ENCODE measurements at regions not wholly inside any gene's neighbourhood (a gene's known extent, or its start where the extent isn't known, plus 50 kb on each side); places are given as distances from the start of the nearest gene placed in this dataset.

DNA sequence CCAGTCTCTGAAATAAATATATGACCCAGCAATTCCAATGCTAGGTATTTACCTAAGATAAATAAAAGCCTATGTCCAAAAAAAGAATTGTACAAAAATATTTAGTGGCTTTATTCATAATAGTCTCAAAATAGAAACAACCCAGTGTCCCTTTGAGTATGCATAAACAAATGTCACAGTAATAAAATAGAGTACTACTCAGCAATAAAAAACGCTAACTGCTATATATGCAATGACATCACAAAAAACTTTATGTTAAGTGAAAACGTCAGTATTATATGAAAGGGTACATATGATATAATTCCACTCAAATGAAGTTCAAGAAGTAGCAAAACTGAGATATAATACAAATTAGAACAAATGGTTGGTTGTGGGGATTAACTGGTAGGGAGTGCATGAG lies 286.5 kb upstream of the MAN1A1 start:
- Mint-ChIP-seq H3K4me3 (ENCODE audit: unreplicated experiment) (no peak overlapping the region), H3K27ac (ENCODE audit: low read depth, unreplicated experiment) (no peak overlapping the region), H3K4me1 (ENCODE audit: insufficient read depth, unreplicated experiment) (no peaks in the 10 kb centered on the region), H3K27me3 (ENCODE audit: insufficient read depth, unreplicated experiment) (no peaks in the 10 kb centered on the region), H3K9me3 (ENCODE audit: unreplicated experiment) (peaks cover 8% of the 10 kb centered on the region), H3K36me3 (ENCODE audit: insufficient read depth, unreplicated experiment) (no peaks in the 10 kb centered on the region)
- intact Hi-C loops (cut with micrococcal nuclease) = no loop called here
- ChIA-PET POLR2A (no interaction called here), CTCF (interaction anchor here (1.0 kb wide), 1 partner anchor 285 kb away, joined by 3 read pairs; no protein-coding TSS in a partner anchor)
- no TSS peak for BruUV-seq (replicated peaks)
- DNase-seq (ENCODE audit: unreplicated experiment) = no peak
- TF ChIP-seq, protein P1, sequence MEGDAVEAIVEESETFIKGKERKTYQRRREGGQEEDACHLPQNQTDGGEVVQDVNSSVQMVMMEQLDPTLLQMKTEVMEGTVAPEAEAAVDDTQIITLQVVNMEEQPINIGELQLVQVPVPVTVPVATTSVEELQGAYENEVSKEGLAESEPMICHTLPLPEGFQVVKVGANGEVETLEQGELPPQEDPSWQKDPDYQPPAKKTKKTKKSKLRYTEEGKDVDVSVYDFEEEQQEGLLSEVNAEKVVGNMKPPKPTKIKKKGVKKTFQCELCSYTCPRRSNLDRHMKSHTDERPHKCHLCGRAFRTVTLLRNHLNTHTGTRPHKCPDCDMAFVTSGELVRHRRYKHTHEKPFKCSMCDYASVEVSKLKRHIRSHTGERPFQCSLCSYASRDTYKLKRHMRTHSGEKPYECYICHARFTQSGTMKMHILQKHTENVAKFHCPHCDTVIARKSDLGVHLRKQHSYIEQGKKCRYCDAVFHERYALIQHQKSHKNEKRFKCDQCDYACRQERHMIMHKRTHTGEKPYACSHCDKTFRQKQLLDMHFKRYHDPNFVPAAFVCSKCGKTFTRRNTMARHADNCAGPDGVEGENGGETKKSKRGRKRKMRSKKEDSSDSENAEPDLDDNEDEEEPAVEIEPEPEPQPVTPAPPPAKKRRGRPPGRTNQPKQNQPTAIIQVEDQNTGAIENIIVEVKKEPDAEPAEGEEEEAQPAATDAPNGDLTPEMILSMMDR (IDR thresholded peaks at IDR 0.05; ENCODE audit: unreplicated experiment) = no peak

DNA sequence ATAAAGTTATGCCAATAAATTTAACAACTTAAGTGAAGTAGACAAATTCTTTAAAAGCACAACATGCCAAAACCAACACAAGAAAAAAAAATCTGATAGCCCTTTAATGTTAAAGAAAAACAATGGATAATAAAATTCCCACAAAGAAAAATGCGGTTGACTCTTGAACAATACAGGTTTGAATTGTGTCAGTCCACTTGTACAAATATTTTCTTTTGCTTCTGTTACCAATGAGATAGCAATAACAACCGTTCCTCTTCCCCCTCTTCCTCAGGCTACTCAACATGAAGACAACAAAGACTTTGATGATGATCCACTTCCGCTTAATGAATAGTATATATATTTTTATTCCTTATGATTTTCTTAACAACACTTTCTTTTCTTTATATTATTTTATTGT lies 283.9 kb upstream of the MAN1A1 start:
- ChIA-PET CTCF (interaction anchor here (0.7 kb wide), 1 partner anchor 485 kb away, joined by 3 read pairs; no protein-coding TSS in a partner anchor), POLR2A (no interaction called here)
- Mint-ChIP-seq H3K4me3 (ENCODE audit: unreplicated experiment) (no peak overlapping the region), H3K4me1 (ENCODE audit: insufficient read depth, unreplicated experiment) (peaks cover 2% of the 10 kb centered on the region), H3K27ac (ENCODE audit: low read depth, unreplicated experiment) (no peak overlapping the region), H3K9me3 (ENCODE audit: unreplicated experiment) (peaks cover 8% of the 10 kb centered on the region), H3K36me3 (ENCODE audit: insufficient read depth, unreplicated experiment) (no peaks in the 10 kb centered on the region), H3K27me3 (ENCODE audit: insufficient read depth, unreplicated experiment) (no peaks in the 10 kb centered on the region)
- no TSS peak for BruUV-seq (replicated peaks)
- TF ChIP-seq, protein P1 (IDR thresholded peaks at IDR 0.05; ENCODE audit: unreplicated experiment) = no peak
- DNase-seq (ENCODE audit: unreplicated experiment) = no peak
- intact Hi-C loops (cut with micrococcal nuclease) = no loop called here

- DNase-seq (ENCODE audit: unreplicated experiment) = no peak
- Mint-ChIP-seq H3K9me3 (ENCODE audit: unreplicated experiment) (peaks cover 8% of the 10 kb centered on the region), H3K4me3 (ENCODE audit: unreplicated experiment) (no peak overlapping the region), H3K27me3 (ENCODE audit: insufficient read depth, unreplicated experiment) (no peaks in the 10 kb centered on the region), H3K36me3 (ENCODE audit: insufficient read depth, unreplicated experiment) (no peaks in the 10 kb centered on the region), H3K4me1 (ENCODE audit: insufficient read depth, unreplicated experiment) (peaks cover 13% of the 10 kb centered on the region), H3K27ac (ENCODE audit: low read depth, unreplicated experiment) (no peak overlapping the region)
- ChIA-PET CTCF (no interaction called here), POLR2A (no interaction called here)
- TF ChIP-seq, protein P1 (IDR thresholded peaks at IDR 0.05; ENCODE audit: unreplicated experiment) = no peak
- intact Hi-C loops (cut with micrococcal nuclease) = no loop called here
- no TSS peak for BruUV-seq (replicated peaks)
These were observed 281.1 kb upstream of the MAN1A1 start for GRCh38 chr6:119630561-119631192.

DNA sequence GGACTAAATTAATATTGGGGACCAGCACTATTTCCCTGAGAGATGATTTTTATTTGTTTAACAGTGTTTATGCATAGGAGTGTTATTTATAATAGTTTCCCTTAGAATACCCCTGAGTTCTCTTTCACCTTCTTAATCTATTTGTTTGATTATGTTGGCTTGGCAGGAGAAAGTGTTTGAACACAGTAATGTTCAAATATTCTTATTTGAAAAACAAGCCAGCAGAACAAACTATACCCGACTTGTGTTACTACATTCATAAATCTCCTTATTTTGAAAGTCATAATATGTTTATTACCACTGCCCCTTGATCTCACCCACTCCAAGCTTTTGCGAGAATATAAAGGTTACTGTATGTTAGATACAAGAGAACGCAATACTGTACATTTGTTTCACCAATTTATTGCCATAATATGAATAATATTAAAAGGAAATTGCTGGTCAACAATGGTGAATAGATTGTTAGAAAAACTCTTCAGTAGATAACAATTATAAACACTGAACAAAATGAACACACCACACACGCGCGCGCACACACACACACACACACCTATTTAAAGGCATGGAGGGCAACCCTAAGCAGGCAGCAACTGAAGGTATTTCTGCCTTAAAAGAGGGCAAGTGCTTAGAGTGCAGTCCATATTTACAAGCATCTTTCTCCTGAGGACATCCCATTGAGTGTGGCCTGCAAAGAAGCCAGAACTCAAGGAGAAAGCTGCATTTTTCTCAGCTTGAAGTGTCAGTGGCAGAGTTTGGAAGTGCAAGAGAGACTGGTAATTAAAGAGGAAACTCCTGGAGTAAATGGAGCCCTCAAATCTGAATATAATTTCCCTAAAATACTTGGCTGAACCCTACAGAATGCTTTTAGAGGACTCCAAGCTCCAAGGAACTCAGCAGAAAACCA lies 279.4 kb upstream of the MAN1A1 start:
- DNase-seq (ENCODE audit: unreplicated experiment) = no peak
- no peaks in the 10 kb centered on the region for H3K27me3 Mint-ChIP-seq (ENCODE audit: insufficient read depth, unreplicated experiment)
- TF ChIP-seq, protein P1 (IDR thresholded peaks at IDR 0.05; ENCODE audit: unreplicated experiment) = no peak
- no TSS peak for BruUV-seq (replicated peaks)
- ChIA-PET CTCF (interaction anchor here (0.5 to 2.9 kb wide), 19 partner anchors 8 to 484 kb away, joined by 3 to 16 read pairs (median 4); no protein-coding TSS in a partner anchor), POLR2A (interaction anchor here (0.6 to 2.0 kb wide), 6 partner anchors 136 to 923 kb away, joined by 3 to 10 read pairs (median 4); no protein-coding TSS in a partner anchor)
- no peak overlapping the region for H3K27ac Mint-ChIP-seq (ENCODE audit: low read depth, unreplicated experiment)
- H3K36me3 Mint-ChIP-seq (ENCODE audit: insufficient read depth, unreplicated experiment) = no peaks in the 10 kb centered on the region
- H3K4me1 Mint-ChIP-seq (ENCODE audit: insufficient read depth, unreplicated experiment) = peaks cover 13% of the 10 kb centered on the region
- intact Hi-C loops (cut with micrococcal nuclease) = loop anchor here (1.0 to 10.0 kb wide), 5 partner anchors 87 to 481 kb away; no protein-coding TSS in a partner anchor
- H3K9me3 Mint-ChIP-seq (ENCODE audit: unreplicated experiment) = peaks cover 8% of the 10 kb centered on the region
- H3K4me3 Mint-ChIP-seq (ENCODE audit: unreplicated experiment) = no peak overlapping the region
